HG03460 (cell line): ENCODE measurements at regions not wholly inside any gene's neighbourhood (a gene's known extent, or its start where the extent isn't known, plus 50 kb on each side); places are given as distances from the start of the nearest gene placed in this dataset.
"Not testable (repeated sequence)": the region's sequence is repeated elsewhere in the genome, so short reads cannot be mapped to it uniquely, and the experiment has no call there.

ENCODE experiments used
- ATAC-seq: cut with Tn5 transposase; IDR thresholded peaks from one replicate; pipeline ENCODE4 v1.9.1; 2021; ENCODE audit not compliant: unreplicated experiment

DNA sequence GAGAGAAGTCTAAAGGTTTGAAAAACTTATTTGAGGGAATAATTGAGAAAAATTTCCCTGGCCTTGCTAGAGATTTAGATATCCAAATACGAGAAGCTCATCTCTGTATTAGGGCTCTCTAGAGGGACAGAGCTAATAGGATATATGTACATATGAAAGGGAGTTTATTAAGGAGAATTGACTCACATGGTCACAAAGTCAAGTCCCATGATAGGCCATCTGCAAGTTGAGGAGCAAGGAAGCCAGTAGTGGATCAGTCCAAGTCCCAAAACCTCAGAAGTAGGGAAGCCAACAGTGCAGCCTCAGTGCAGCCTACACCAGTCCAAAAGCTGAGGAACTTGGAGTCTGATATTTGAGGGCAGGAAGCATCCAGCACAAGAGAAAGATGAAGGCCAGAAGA is 126.7 kb downstream of the PJA2 start:
- not testable (repeated sequence) for ATAC-seq

DNA sequence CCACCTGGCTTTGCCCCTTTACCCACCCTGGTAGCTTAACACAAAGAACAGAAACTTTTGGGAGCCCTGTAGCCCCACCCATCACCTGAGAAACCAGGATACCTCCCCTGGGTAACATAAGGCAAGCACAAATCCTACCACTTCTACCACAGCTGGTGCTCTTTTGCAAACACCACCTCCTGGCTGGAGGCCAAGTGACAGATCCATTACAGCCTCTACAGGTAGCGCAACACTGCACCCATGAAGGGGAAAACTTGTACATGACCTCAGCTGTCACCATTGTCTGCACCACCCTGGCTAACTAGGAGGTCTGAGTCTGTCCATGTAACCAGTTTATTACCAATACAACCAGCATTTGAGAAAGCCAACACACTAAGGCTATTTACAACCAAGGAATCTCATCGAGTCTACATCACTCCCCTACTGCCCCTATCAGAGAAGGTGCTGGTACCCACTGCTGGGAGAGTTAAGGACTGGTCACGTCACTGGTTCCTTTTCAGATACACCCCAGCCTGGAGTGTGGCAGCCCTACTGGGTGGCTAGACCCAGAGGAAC is 128.6 kb downstream of the PJA2 start:
- no peak for ATAC-seq

- ATAC-seq = no peak
Observed at GRCh38 chr5:109278141-109278540, 131.6 kb downstream of the PJA2 start.

DNA sequence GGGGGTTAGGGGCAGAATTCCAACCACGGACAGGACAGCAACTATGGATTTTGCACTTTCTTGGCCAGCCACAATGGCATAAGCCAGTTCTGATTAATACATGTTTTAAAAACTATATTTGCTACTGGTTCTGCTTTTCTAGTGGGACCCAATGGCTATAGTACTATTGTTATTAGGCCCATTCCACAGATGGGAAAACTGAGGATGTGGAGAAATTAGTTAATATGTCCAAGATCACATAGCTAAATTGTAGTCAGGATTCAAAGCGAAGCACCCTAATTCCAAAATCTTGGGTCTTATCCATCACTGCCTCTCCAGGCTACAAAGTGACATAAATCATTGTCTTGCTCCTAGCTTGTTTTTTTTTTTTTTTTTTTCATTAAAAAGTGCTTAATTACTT is 133.9 kb downstream of the PJA2 start:
- no peak for ATAC-seq

GRCh38 chr5:109273594-109273993 is 136.2 kb downstream of the PJA2 start:
- ATAC-seq = no peak

- no peak for ATAC-seq
Observed at GRCh38 chr5:109267283-109267682, 142.5 kb downstream of the PJA2 start.

- ATAC-seq = no peak
Observed at GRCh38 chr5:109258755-109259154, 151.0 kb downstream of the PJA2 start.

DNA sequence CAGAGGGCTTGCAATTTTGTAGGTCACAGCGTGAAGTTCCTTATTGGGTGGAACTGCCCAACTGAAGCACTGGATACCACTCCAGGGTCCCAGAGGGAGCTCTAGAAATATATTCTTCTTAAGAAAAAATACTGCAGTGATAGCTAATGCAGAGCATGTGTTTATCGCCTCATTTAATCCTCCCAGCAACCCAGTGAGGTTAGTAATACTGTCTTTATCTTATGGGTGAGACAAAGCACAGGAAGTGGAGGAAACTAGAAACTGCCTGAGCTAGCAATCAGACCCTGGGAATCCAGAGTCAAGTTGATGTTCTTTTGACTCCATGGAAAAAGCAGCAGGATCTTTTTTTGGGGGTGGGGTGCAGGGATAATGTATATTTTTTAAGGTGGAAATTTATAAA is 153.3 kb downstream of the PJA2 start:
- ATAC-seq = no peak

DNA sequence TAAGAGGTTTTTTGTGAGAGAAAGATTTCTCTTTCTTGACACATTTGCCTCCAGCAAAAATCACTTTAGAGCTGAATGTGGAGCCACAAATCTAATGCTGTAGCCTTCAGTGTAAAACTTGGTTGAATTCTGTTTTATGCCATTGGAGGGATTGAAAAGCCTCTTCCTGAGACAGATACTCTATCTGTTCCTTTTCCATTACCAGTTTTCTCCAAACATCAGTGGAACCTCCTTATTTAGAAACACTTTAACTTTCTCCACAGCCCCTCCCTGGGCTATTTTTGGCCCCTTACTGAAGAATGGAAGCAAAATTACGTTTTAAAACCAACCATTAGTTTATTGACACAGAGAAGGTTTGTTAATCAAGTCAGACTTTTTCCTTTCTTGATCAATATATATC is 155.3 kb downstream of the PJA2 start:
- ATAC-seq = no peak

GRCh38 chr5:109253262-109253661 is 156.5 kb downstream of the PJA2 start:
- ATAC-seq = no peak

GRCh38 chr5:109252731-109253130 is 157.0 kb downstream of the PJA2 start:
- no peak for ATAC-seq

- no peak for ATAC-seq
Observed at GRCh38 chr5:109250533-109251329, 159.0 kb downstream of the PJA2 start.

DNA sequence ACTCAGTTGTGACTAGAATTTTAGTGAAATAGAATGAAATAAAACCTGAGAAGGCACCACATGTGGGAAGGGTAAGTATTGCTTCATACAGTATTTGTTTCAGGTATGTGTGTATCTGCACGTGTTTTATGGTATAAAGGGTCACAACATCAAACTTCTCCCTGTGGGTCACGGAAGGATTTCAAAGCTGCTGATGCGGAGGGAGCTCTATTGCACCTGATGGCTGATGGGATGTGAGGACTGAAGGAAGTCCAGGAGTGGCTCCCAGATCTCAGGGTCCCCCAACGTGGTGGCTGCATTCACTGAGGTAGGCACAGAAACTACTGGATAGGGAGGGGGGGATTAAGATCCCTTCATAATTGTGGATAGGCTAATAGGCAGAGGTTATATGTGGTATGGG is 159.7 kb downstream of the PJA2 start:
- no peak for ATAC-seq

- ATAC-seq = no peak
Observed at GRCh38 chr5:109249126-109249525, 160.6 kb downstream of the PJA2 start.

DNA sequence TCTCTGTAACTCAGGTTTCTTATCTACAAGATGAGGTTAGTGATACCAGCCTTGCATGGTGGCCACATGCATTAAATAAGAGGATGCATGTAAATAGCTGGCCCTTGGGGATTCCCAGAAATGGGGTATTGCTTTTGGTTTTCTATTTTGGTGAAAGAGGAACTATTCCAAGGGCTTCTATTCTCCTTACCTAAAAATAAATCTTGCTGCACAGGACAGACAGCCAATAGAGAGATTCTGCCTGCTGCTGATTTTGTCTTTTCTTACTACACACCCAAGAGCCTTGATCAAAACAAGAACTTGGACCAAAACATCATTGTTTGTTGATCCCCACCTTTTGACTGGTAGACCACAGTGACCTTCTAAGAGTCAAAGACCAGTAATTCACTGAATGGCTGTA is 161.8 kb downstream of the PJA2 start:
- ATAC-seq = peak; percentile 69

GRCh38 chr5:109246841-109247592 is 162.8 kb downstream of the PJA2 start:
- ATAC-seq = no peak
